ENCODE measurements at regions not wholly inside any gene's neighbourhood (a gene's known extent, or its start where the extent isn't known, plus 50 kb on each side); places are given as distances from the start of the nearest gene placed in this dataset.
"Not testable (repeated sequence)": the region's sequence is repeated elsewhere in the genome, so short reads cannot be mapped to it uniquely, and the experiment has no call there.

DNA sequence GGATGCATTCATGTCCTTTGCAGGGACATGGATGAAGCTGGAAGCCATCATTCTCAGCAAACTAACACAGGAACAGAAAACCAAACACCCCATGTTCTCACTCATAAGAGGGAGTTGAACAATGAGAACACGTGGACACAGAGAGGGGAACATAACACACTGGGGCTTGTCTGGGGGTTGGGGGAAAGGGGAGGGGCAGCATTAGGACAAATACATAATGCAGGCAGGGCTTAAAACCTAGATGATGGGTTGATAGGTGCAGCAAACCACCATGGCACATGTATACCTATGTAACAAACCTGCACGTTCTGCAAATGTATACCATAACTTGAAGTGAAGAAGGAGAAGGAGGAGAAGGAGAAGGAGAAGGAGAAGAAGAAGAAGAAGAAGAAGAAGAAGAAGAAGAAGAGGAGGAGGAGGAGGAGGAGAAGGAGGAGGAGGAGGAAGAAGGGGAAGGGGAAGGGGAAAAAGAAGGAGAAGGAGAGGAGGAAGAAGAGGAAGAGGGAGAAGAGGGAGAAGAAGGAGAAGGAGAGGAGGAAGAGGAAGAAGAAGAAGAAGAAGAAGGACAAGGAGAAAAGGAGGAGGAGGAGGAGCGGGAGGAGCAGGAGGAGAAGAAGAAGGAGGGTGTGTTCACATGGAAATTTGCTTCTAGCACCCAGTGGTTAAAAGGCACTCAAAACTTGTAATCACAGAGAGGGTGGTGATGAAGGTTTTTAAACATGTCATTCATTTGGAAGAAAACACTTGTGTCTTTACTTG lies 133.5 kb upstream of the TPTE start:
- H4K20me1 ChIP-seq (replicated peaks in 1 of 2; ENCODE audit: control insufficient read depth in 1 of 2, insufficient read depth in 2 of 2, low read length in 2 of 2); CTCF ChIA-PET (ENCODE audit: partially characterized antibody); H3K23ac ChIP-seq (ENCODE audit: insufficient read length); H3K23me2 ChIP-seq (ENCODE audit: low read depth, low read length); H2BK20ac ChIP-seq (ENCODE audit: low read length); H3K18ac ChIP-seq (ENCODE audit: extremely low read depth, low read length); H2AK5ac ChIP-seq (ENCODE audit: low read depth, low read length); H4K8ac ChIP-seq (ENCODE audit: extremely low read depth, insufficient read depth, low read length); H3K4me1 ChIP-seq (replicated peaks in 1 of 4; ENCODE audit: control insufficient read depth in 3 of 4, insufficient read depth in 4 of 4, low read length in 3 of 4); DNase-seq (ENCODE audit: low read depth in 1 of 2, low spot score in 2 of 2); H2BK5ac ChIP-seq (ENCODE audit: low read depth, low read length); H3K79me2 ChIP-seq (ENCODE audit: control insufficient read depth in 1 of 2, insufficient read depth in 2 of 2, low read length in 2 of 2); POLR2A ChIA-PET (ENCODE audit: partially characterized antibody); H3K79me1 ChIP-seq (ENCODE audit: low read depth, low read length); H4K91ac ChIP-seq (replicated peaks; ENCODE audit: insufficient read length, low read length); H3K27ac ChIP-seq (ENCODE audit: low read depth, low read length); H2AFZ ChIP-seq (ENCODE audit: low read length); H3K4ac ChIP-seq (replicated peaks; ENCODE audit: insufficient read length, low read depth, low read length); H3K56ac ChIP-seq (replicated peaks; ENCODE audit: insufficient read length, low read depth, low read length); H3K4me2 ChIP-seq (ENCODE audit: insufficient read depth in 1 of 2, low read depth in 2 of 2, low read length in 2 of 2); FAIRE-seq; H4K5ac ChIP-seq (ENCODE audit: insufficient read length, low read depth, low read length); H2BK12ac ChIP-seq (ENCODE audit: low read depth, low read length); H3K36me3 ChIP-seq (ENCODE audit: control insufficient read depth in 2 of 4, insufficient read depth in 4 of 4, low read length in 3 of 4); H3K9ac ChIP-seq (replicated peaks in 1 of 4; ENCODE audit: extremely low read depth in 1 of 4, low read depth in 3 of 4, low read length in 3 of 4); H2BK120ac ChIP-seq (replicated peaks; ENCODE audit: low read depth, low read length); H3K14ac ChIP-seq (ENCODE audit: insufficient read length); H3K27me3 ChIP-seq (replicated peaks in 1 of 4; ENCODE audit: control insufficient read depth in 3 of 4, extremely low read depth in 1 of 4, insufficient read depth in 3 of 4, low read length in 3 of 4); H2BK15ac ChIP-seq (ENCODE audit: low read length); H3K4me3 ChIP-seq (ENCODE audit: extremely low read depth in 1 of 4, insufficient read depth in 2 of 4, low read depth in 3 of 4, low read length in 4 of 4): not testable (repeated sequence)
- H3K9me3 ChIP-seq (ENCODE audit: insufficient read depth in 2 of 2, low read depth in 1 of 2, low read length in 1 of 2) = peaks cover 65 to 77% of the 10 kb centered on the region in 2 experiments
- 38% methylated on average over 3 of the region's 3 CpGs; no CpG with 5 or more reads in 1 of the 2 experiments for WGBS, 2 experiments (ENCODE audit: extremely low coverage in 1 of 2, insufficient coverage in 1 of 2, insufficient read length in 1 of 2, insufficient replicate concordance in 2 of 2, low coverage in 1 of 2, low lambda C conversion rate in 2 of 2, missing lambda C conversion rate in 1 of 2)

DNA sequence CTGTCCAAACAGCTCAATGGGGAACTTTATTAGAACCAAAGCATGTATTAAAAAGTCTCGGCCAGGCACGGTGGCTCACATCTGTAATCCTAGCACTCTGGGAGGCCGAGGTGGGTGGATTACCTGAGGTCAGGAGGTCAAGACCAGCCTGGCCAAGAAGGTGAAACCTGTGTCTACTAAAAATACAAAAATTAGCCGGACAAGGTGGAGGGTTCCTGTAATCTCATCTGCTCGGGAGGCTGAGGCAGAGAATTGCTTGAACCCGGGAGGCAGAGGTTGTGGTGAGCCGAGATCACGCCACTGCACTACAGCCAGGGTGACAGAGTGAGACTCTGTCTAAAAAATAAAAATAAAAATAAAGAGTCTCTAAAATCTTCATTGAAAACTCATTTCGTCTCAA lies 132.8 kb upstream of the TPTE start:
- H3K4ac ChIP-seq (replicated peaks; ENCODE audit: insufficient read length, low read depth, low read length); H3K56ac ChIP-seq (replicated peaks; ENCODE audit: insufficient read length, low read depth, low read length); H3K36me3 ChIP-seq (ENCODE audit: control insufficient read depth in 2 of 4, insufficient read depth in 4 of 4, low read length in 3 of 4); H3K4me2 ChIP-seq (ENCODE audit: insufficient read depth in 1 of 2, low read depth in 2 of 2, low read length in 2 of 2); H3K79me2 ChIP-seq (ENCODE audit: control insufficient read depth in 1 of 2, insufficient read depth in 2 of 2, low read length in 2 of 2); H2BK15ac ChIP-seq (ENCODE audit: low read length); H3K23ac ChIP-seq (ENCODE audit: insufficient read length); H3K14ac ChIP-seq (ENCODE audit: insufficient read length); H4K8ac ChIP-seq (ENCODE audit: extremely low read depth, insufficient read depth, low read length); H3K4me3 ChIP-seq (ENCODE audit: extremely low read depth in 1 of 4, insufficient read depth in 2 of 4, low read depth in 3 of 4, low read length in 4 of 4); H2AFZ ChIP-seq (ENCODE audit: low read length); H3K27me3 ChIP-seq (replicated peaks in 1 of 4; ENCODE audit: control insufficient read depth in 3 of 4, extremely low read depth in 1 of 4, insufficient read depth in 3 of 4, low read length in 3 of 4); H2BK5ac ChIP-seq (ENCODE audit: low read depth, low read length); FAIRE-seq; H3K27ac ChIP-seq (ENCODE audit: low read depth, low read length); POLR2A ChIA-PET (ENCODE audit: partially characterized antibody); DNase-seq (ENCODE audit: low read depth in 1 of 2, low spot score in 2 of 2); H2AK5ac ChIP-seq (ENCODE audit: low read depth, low read length); H3K79me1 ChIP-seq (ENCODE audit: low read depth, low read length); H3K9ac ChIP-seq (replicated peaks in 1 of 4; ENCODE audit: extremely low read depth in 1 of 4, low read depth in 3 of 4, low read length in 3 of 4); H2BK12ac ChIP-seq (ENCODE audit: low read depth, low read length); H4K91ac ChIP-seq (replicated peaks; ENCODE audit: insufficient read length, low read length); H3K18ac ChIP-seq (ENCODE audit: extremely low read depth, low read length); H2BK20ac ChIP-seq (ENCODE audit: low read length); H3K4me1 ChIP-seq (replicated peaks in 1 of 4; ENCODE audit: control insufficient read depth in 3 of 4, insufficient read depth in 4 of 4, low read length in 3 of 4); H4K5ac ChIP-seq (ENCODE audit: insufficient read length, low read depth, low read length); H3K23me2 ChIP-seq (ENCODE audit: low read depth, low read length); CTCF ChIA-PET (ENCODE audit: partially characterized antibody); H4K20me1 ChIP-seq (replicated peaks in 1 of 2; ENCODE audit: control insufficient read depth in 1 of 2, insufficient read depth in 2 of 2, low read length in 2 of 2); H2BK120ac ChIP-seq (replicated peaks; ENCODE audit: low read depth, low read length): not testable (repeated sequence)
- WGBS, 2 experiments (ENCODE audit: extremely low coverage in 1 of 2, insufficient coverage in 1 of 2, insufficient read length in 1 of 2, insufficient replicate concordance in 2 of 2, low coverage in 1 of 2, low lambda C conversion rate in 2 of 2, missing lambda C conversion rate in 1 of 2) = 77% methylated on average over 9 of the region's 9 CpGs; no CpG with 5 or more reads in 1 of the 2 experiments
- H3K9me3 ChIP-seq (ENCODE audit: insufficient read depth in 2 of 2, low read depth in 1 of 2, low read length in 1 of 2) = peaks cover 62 to 73% of the 10 kb centered on the region in 2 experiments

Measured in H1 (cell line).